ENCODE measurements at regions not wholly inside any gene's neighbourhood (a gene's known extent, or its start where the extent isn't known, plus 50 kb on each side); places are given as distances from the start of the nearest gene placed in this dataset.

GRCh38 chr4:20370274-20370673, 118.6 kb downstream of the SLIT2 start:
- H3K27me3 ChIP-seq (ENCODE audit: control insufficient read depth, insufficient read depth, low read length): no peaks in the 10 kb centered on the region
- POLR2A ChIA-PET (ENCODE audit: unreplicated experiment): no interaction called here

More at GRCh38 chr4:20370274-20370673, 118.6 kb downstream of the SLIT2 start:
- Histone ChIP-seq H4K20me1 (ENCODE audit: insufficient read depth, low read length) (no peaks in the 10 kb centered on the region), H2BK5ac (ENCODE audit: low read depth, low read length, poor library complexity, severe bottlenecking) (no peak overlapping the region), H2BK120ac (ENCODE audit: low read depth, low read length) (0 out of 2 replicates have a peak overlapping the region, but pooled peaks have one; percentile 30), H4K5ac (ENCODE audit: low read depth, low read length) (no peak overlapping the region), H2AK5ac (ENCODE audit: low read depth, low read length) (no peak overlapping the region), H3K4me3 (ENCODE audit: insufficient read depth, low read depth, low read length) (no peak overlapping the region), H2AFZ (replicated peaks; ENCODE audit: low read length, poor library complexity) (no peak overlapping the region), H3K14ac (replicated peaks; ENCODE audit: low read depth, low read length) (no peak overlapping the region), H3K9ac (ENCODE audit: low read depth, low read length) (no peak overlapping the region), H3K27ac (ENCODE audit: insufficient read depth, low read length) (no peak overlapping the region), H3K9me1 (ENCODE audit: insufficient read depth, low read length) (peaks cover 12% of the 10 kb centered on the region), H3K4ac (ENCODE audit: low read depth, low read length) (no peak overlapping the region), H2BK15ac (ENCODE audit: low read depth, low read length) (no peak overlapping the region), H3K56ac (ENCODE audit: extremely low read depth, insufficient read depth, low read length) (no peak overlapping the region), H3K79me1 (ENCODE audit: low read depth in 1 of 2, low read length in 2 of 2) (no peaks in the 10 kb centered on the region), H3K18ac (ENCODE audit: low read depth, low read length) (no peak overlapping the region), H3K4me2 (ENCODE audit: low read depth, low read length) (no peak overlapping the region), H2BK20ac (ENCODE audit: low read depth, low read length) (no peak overlapping the region), H3K9me3 (ENCODE audit: control insufficient read depth, insufficient read depth, low read length) (no peaks in the 10 kb centered on the region), H4K91ac (ENCODE audit: insufficient read depth, low read depth, low read length) (no peak overlapping the region), H3K36me3 (ENCODE audit: control insufficient read depth, insufficient read depth, low read length) (no peaks in the 10 kb centered on the region), H4K8ac (ENCODE audit: low read depth in 2 of 2, low read length in 2 of 2) (no peak overlapping the region), H3K23ac (ENCODE audit: low read depth, low read length) (no peak overlapping the region), H3K4me1 (ENCODE audit: control insufficient read depth, insufficient read depth, low read length) (peaks cover 8% of the 10 kb centered on the region), H2AK9ac (replicated peaks; ENCODE audit: low read depth, low read length, poor library complexity) (no peak overlapping the region)
- CTCF ChIA-PET: no interaction called here
- no CpG with 5 or more reads among the region's 2 CpGs for WGBS, 2 experiments (ENCODE audit: extremely low coverage in 2 of 2, insufficient read length in 1 of 2)
- dilution Hi-C loops (cut with HindIII; ENCODE audit: low sequenced_read_pairs, unreplicated experiment) (no loop called here), intact Hi-C loops (cut with micrococcal nuclease) (loop anchor here (2.0 kb wide), 1 partner anchor 15 kb away; no protein-coding TSS in a partner anchor), in situ Hi-C loops (cut with MboI; ENCODE audit: low sequenced_read_pairs) (no loop called here)
- TF ChIP-seq ELK1 (IDR thresholded peaks at IDR 0.05; ENCODE audit: borderline replicate concordance, low read depth, low read length) (no peak), CEBPB (IDR thresholded peaks at IDR 0.05; ENCODE audit: low read depth, low read length) (no peak), RAD21 (IDR thresholded peaks at IDR 0.05; ENCODE audit: low read length) (no peak), MXI1 (IDR thresholded peaks at IDR 0.05; ENCODE audit: borderline replicate concordance, low read depth, low read length) (no peak), CTCF (conservative IDR thresholded peaks at IDR 0.05; ENCODE audit: low read depth, low read length) (no peak), NFE2L2 (IDR thresholded peaks at IDR 0.05; ENCODE audit: low read depth, low read length) (peak; percentile 33; the same call in 1 of the 2 replicates), RCOR1 (IDR thresholded peaks at IDR 0.05; ENCODE audit: insufficient replicate concordance, low read length) (no peak), MAFK (IDR thresholded peaks at IDR 0.05; ENCODE audit: low read depth, low read length) (peak; percentile 98), CHD1 (IDR thresholded peaks at IDR 0.05; ENCODE audit: low read depth, low read length) (no peak), MAZ (IDR thresholded peaks at IDR 0.05; ENCODE audit: borderline replicate concordance, low read depth, low read length) (no peak), POLR2A (IDR thresholded peaks at IDR 0.05; ENCODE audit: low read depth, low read length) (no peak), SMC3 (IDR thresholded peaks at IDR 0.05; ENCODE audit: low read depth, low read length) (no peak), FOS (IDR thresholded peaks at IDR 0.05; ENCODE audit: low read depth, low read length) (no peak), RFX5 (IDR thresholded peaks at IDR 0.05; ENCODE audit: low read depth, low read length) (no peak), BHLHE40 (IDR thresholded peaks at IDR 0.05; ENCODE audit: low read depth, low read length) (no peak)
- TF ChIP-seq, protein P1, sequence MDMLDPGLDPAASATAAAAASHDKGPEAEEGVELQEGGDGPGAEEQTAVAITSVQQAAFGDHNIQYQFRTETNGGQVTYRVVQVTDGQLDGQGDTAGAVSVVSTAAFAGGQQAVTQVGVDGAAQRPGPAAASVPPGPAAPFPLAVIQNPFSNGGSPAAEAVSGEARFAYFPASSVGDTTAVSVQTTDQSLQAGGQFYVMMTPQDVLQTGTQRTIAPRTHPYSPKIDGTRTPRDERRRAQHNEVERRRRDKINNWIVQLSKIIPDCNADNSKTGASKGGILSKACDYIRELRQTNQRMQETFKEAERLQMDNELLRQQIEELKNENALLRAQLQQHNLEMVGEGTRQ (IDR thresholded peaks at IDR 0.05; ENCODE audit: low read depth, low read length): no peak
- ATAC-seq (ENCODE audit: low read depth) (peak; percentile 88), DNase-seq (peak; percentile 85)
- no TSS peak for BruUV-seq (replicated peaks)
